HG03097 (cell line): ENCODE measurements at regions not wholly inside any gene's neighbourhood (a gene's known extent, or its start where the extent isn't known, plus 50 kb on each side); places are given as distances from the start of the nearest gene placed in this dataset.

Experiments used
- ATAC-seq: cut with Tn5 transposase; IDR thresholded peaks from one replicate; pipeline ENCODE4 v1.9.1; 2021; ENCODE audit not compliant: unreplicated experiment, low FRiP score

- ATAC-seq, result no peak
These were observed 446.9 kb downstream of the TMA16 start for GRCh38 chr4:163941221-163941905.

DNA sequence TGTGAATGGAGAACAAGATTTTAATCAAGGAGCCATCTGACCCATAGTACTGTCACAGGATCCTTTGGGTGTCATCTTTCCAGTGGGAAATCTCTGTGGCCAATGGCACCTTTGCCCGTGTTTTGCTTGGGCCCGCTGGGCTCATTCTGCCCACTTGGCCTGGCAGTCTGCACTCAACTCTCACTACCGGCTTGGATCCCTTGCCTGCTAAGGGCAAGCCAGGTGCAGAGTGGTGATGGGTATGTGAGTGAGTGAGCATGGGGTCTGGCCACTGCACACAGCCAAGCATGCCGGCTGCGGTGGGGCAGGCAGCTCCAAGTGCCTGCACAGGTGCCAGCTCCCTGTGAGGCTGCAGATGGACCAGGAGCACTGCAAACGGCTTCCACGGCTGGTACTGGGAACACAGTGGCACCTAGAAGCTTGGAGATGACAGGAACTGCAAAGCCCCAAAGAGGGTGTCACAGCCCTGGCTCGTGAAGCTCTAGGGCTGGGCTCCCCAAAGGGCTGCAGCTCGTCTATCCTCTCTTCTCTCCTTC, 454.5 kb downstream of the TMA16 start:
- no peak for ATAC-seq

DNA sequence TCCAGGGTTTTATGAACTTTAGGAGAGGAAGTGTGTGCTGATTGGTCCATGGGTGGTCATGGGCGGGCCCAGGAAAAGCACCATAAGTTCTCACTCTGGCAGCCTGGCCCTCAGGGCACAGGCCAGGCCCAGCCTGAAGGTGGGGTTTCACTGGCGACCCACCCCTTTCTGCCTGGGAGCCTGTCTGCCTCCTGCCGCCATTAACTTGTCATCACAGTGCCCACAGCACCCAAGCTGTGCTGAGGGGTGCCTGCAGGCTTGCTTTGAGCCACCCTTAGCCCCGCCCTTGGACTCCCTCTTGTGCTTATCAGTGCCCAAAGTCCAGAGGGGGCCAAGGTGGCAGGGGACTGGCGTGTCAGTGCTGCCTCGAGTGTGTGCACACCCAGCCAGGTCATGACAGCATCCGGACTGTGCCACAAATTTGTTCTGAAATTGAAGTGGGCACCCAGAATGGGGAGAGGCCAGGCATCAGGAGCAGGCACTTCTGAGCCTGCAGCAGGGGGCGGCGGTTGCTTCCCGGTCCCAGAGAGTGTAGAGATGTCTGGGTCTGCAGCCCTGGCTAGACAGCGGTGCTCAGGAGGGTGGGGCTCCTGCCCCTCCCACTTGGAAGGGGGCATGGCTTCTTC, 455.6 kb downstream of the TMA16 start:
- no peak for ATAC-seq

- no peak for ATAC-seq
These were observed 460.8 kb downstream of the TMA16 start for GRCh38 chr4:163955288-163955687.

GRCh38 chr4:163958751-163959150, 464.3 kb downstream of the TMA16 start:
- no peak for ATAC-seq

GRCh38 chr4:163959932-163960331, 465.4 kb downstream of the TMA16 start:
- no peak for ATAC-seq

DNA sequence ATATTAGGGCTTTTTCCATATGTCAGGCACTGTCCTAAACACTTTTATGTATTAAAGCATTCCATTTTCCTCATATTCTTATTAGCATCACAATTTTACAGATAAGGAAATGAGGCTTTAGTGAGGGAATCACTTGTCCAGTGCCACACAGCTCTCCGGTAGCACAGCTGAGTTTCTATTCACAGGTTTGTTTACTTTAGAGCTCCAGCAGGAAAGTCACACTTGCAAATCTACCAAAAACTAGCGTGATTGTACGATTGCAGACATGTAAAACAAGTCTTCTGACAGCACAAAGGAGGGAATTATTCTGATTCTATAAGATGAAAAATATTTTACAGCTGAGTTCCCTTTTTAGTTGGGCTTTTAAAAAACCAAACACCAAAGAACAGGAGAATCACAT, 472.1 kb downstream of the TMA16 start:
- ATAC-seq, result no peak

DNA sequence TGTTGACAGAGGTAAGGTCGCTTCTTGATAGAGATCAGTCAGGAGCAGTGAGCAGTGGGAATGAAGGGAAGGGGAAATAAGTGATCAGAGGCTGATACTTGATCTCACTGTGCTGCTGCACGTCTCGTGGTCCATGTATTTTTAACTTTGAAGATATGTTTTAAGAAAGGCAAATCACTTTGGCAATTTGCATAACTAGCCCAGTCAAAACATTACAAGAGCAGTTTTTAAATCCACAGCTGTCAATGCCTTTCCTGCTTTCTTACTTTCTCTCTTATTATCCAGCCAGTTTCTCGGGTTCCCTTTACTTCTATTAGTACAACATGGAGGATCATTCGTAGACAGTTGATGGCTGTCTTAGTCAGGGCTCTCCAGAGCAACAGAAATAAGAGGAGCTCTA, 472.8 kb downstream of the TMA16 start:
- ATAC-seq, result no peak

- no peak for ATAC-seq
These were observed 473.2 kb downstream of the TMA16 start for GRCh38 chr4:163967710-163968109.

DNA sequence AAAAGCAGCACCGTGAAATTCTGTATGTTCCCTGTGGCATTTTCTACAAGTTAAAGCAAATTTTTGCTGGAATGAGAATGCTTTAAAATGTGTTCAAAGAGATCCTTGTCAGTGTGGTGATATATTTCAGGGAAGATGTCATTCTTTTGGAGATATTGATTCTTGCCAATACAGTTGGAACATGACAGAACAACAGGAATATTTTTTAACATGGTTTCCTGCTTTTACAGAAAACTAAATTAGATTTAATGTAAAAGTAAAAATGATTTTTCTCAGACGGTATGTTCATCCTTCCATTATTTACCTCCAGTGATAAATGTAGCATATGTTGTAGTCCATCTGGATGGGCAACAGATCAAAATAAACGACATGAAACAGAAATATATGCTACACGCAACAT, 474.8 kb downstream of the TMA16 start:
- ATAC-seq, result no peak

DNA sequence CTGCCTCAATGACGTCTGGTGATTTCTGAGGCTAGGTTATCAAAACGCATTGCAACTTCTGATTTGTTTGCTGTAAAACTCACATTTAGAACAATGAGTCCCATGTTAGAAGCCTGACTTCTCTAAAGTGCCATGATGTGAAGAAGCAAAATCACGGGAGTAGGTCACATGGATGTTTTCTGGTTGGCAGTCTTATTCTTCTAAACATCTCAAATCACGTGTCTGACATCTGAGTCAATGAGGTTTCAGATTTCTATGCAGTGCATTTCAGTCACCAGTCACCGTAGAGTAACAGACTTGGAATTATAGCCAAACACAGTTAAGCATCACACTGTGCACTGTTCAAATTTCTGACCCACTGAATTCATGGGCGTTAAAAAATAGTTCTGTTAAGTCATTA, 482.1 kb downstream of the TMA16 start:
- no peak for ATAC-seq

DNA sequence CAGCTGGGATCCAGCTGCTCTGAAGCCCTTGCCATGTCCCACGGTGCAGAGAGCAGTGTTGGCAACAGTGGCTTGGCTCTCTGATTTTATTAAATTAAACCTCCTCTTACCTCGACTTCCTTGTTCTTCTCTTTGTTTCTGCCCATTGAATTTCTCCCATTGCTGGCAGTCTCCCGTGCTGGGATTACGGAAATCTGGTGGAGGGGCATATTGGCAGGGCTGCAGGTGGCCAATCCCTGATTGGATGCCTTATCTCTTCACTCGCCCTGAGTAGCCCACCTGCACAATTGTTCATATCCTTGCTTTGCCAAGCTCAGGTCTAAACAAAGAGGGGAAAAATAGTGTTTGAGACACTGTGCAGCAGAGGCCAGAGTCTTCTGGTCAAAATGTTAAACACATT, 493.9 kb downstream of the TMA16 start:
- no peak for ATAC-seq

GRCh38 chr4:163988865-163989264, 494.4 kb downstream of the TMA16 start:
- ATAC-seq, result no peak

GRCh38 chr4:163991298-163991865, 496.9 kb downstream of the TMA16 start:
- no peak for ATAC-seq

DNA sequence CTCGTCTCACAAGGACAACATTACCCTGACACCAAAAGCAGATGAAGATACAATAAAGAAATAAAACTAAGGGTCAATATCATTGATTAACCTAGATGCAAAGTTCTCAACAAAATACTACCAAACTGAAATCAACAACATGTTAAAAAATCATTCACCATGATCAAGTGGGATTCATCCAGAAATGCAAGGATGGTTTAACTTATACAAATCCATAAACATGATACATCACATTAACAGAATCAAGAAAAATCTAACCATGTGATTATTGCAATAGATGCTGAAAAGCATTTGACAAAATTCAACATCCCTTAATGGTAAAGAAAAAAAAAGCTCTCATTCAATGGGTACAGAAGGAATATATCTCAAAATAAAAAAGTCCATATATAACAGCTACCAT, 514.9 kb downstream of the TMA16 start:
- ATAC-seq, result no peak

GRCh38 chr4:164011791-164012190, 517.3 kb downstream of the TMA16 start:
- ATAC-seq, result no peak

DNA sequence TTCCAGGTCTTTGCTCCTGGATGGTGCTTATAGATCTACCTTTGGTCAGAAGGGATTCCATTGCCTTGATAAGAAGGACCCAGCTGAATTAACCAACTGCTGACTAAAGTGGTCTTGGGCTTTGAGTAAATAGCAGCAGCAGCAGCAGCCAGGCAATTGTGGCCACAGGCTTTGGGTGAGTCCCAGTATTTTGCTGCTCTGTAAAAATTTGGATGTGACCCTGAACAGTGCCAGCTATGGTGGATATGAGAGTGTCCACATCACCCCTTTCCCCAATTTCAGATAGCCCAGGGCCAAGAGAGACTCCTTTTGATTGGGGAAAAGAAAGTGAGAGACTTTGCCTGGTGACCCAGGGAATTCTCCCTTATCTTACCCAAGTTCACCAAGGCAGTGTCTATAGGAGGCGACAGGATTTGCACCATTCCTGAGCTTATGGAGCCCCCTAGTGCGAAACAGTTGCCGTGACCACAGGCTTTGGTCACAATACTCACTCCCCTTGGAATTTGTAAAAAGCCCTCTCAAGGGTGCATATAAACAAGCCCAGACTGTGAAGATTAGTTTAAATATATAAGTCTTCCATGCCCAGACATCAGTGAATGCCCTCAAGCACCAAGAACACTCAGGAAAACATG, 518.0 kb downstream of the TMA16 start:
- ATAC-seq, result no peak

GRCh38 chr4:164021947-164022346, 527.5 kb downstream of the TMA16 start:
- ATAC-seq, result no peak

GRCh38 chr4:164023214-164023613, 528.7 kb downstream of the TMA16 start:
- no peak for ATAC-seq

DNA sequence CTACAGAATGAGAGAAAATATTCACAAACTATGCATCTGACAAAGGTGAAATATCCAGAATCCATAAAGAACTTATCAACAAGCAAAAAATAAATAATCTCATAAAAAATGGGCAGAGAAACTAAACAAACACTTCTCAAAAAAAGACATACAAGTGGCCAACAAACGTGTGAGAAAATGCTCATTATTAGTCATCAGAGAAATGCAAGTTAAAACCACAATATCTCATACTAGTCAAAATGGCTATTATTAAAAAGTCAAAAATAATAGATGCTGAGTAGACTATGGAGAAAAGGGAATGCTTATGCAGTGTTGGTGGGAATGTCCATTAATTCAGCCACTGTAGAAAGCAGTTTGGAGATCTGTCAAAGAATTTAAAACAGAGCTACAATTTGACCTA, 533.3 kb downstream of the TMA16 start:
- ATAC-seq, result no peak

- no peak for ATAC-seq
These were observed 545.0 kb downstream of the TMA16 start for GRCh38 chr4:164039482-164039881.
